GM23248 (cell line): ENCODE measurements at regions not wholly inside any gene's neighbourhood (a gene's known extent, or its start where the extent isn't known, plus 50 kb on each side); places are given as distances from the start of the nearest gene placed in this dataset.

Source experiments
- DNase-seq: peaks from one replicate; pipeline ENCODE4 v3.0.0-alpha.2; 2015
- H2AFZ ChIP-seq: fragments of 200-600 bp; sonication (generic); 2 replicates; pipeline ENCODE4 v1.6.1; 2016; ENCODE audit warnings: antibody characterized with exemption
- H3F3A ChIP-seq: fragments of 200-600 bp; sonication (generic); 2 replicates; pipeline ENCODE4 v1.6.1; 2016; ENCODE audit warnings: mild to moderate bottlenecking, antibody characterized with exemption, mixed run types; ENCODE audit not compliant: insufficient read depth
- H3K27ac ChIP-seq: fragments of 200-600 bp; sonication (generic); 2 replicates; pipeline ENCODE4 v1.5.1; 2016; ENCODE audit warnings: mild to moderate bottlenecking
- H3K27me3 ChIP-seq: fragments of 200-600 bp; sonication (generic); replicated peaks from 2 replicates; pipeline ENCODE4 v1.6.1; 2016; ENCODE audit warnings: mild to moderate bottlenecking; ENCODE audit not compliant: insufficient read depth
- H3K36me3 ChIP-seq: fragments of 200-600 bp; sonication (generic); 2 replicates; pipeline ENCODE4 v1.6.1; 2016; ENCODE audit warnings: low read depth, mild to moderate bottlenecking
- H3K4me1 ChIP-seq: fragments of 200-600 bp; sonication (generic); 2 replicates; pipeline ENCODE4 v1.6.1; 2016; ENCODE audit warnings: mild to moderate bottlenecking; ENCODE audit not compliant: insufficient read depth
- H3K4me2 ChIP-seq: fragments of 200-600 bp; sonication (generic); one replicate; pipeline ENCODE4 v1.6.1; 2016; ENCODE audit warnings: mild to moderate bottlenecking; ENCODE audit not compliant: unreplicated experiment
- H3K4me3 ChIP-seq: fragments of 200-600 bp; sonication (generic); 2 replicates; pipeline ENCODE4 v1.5.1; 2016; ENCODE audit warnings: mild to moderate bottlenecking
- H3K79me2 ChIP-seq: fragments of 200-600 bp; sonication (generic); 2 replicates; pipeline ENCODE4 v1.6.1; 2016; ENCODE audit warnings: mild to moderate bottlenecking; ENCODE audit not compliant: insufficient read depth
- H3K9ac ChIP-seq: fragments of 200-600 bp; sonication (generic); 2 replicates; pipeline ENCODE4 v1.6.1; 2016; ENCODE audit warnings: mild to moderate bottlenecking
- H3K9me2 ChIP-seq: fragments of 200-600 bp; sonication (generic); 2 replicates; pipeline ENCODE4 v1.6.1; 2016; ENCODE audit warnings: mixed run types, mild to moderate bottlenecking, moderate library complexity; ENCODE audit not compliant: insufficient read depth
- H3K9me3 ChIP-seq: fragments of 200-600 bp; sonication (generic); one replicate; pipeline ENCODE4 v1.6.1; 2017; ENCODE audit warnings: low read depth
- H4K20me1 ChIP-seq: fragments of 200-600 bp; sonication (generic); 2 replicates; pipeline ENCODE4 v1.6.0; 2016; ENCODE audit not compliant: insufficient read depth
- EZH2 ChIP-seq: fragments of 200-600 bp; sonication (generic); IDR thresholded peaks from 2 replicates; pipeline ENCODE4 v1.6.1; 2018; ENCODE audit warnings: antibody characterized with exemption, mild to moderate bottlenecking; ENCODE audit not compliant: insufficient read depth, poor library complexity, severe bottlenecking
- EZH2phosphoT487 ChIP-seq: fragments of 200-600 bp; sonication (generic); IDR thresholded peaks from 2 replicates; pipeline ENCODE4 v1.6.1; 2018; ENCODE audit warnings: antibody characterized with exemption, moderate library complexity, mild to moderate bottlenecking, low read depth; ENCODE audit not compliant: insufficient read depth
- WGBS, 2 experiments: methylation state at CpG; one replicate each; pipeline ENCODE4 v1.1.6; 2015 to 2017; ENCODE audit warnings: low lambda C conversion rate in 2 of 2, low coverage in 1 of 2; ENCODE audit errors: missing lambda C conversion rate in 2 of 2; 5-methylcytosine and 5-hydroxymethylcytosine counted together
- in situ Hi-C: fragments of 300-500 bp; cut with MboI; formaldehyde crosslinking; loops from 2 replicates; pipeline ENCODE4 v1.15.0; 2020

DNA sequence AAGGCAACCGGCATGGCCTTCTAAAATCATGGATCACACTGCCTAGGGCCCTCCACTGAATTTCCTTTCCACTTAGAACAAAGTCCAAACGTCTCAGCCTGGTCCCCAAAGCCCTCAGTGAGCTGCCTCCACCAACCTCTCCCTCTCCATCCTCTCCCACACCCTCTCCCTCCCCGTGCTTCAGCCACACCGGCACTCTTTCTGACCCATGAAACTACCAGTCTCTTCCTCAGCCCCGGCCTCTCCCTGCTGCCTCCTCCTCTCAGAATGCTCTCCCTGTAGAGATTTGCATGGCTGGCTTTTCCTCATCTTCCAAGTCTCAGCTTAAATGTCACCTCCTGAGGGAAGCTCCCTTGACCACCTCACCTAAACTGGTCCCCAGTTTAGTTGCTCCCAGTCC, 219.0 kb upstream of the ZMIZ1 start:
- Histone ChIP-seq H3K4me1 (peaks cover 8% of the 10 kb centered on the region), H3K9me2 (no peaks in the 10 kb centered on the region), H3K4me3 (no peak overlapping the region), H3K36me3 (no peaks in the 10 kb centered on the region), H3K9ac (no peak overlapping the region), H3K27me3 (no peaks in the 10 kb centered on the region), H3K4me2 (no peak overlapping the region), H3F3A (no peaks in the 10 kb centered on the region), H2AFZ (no peak overlapping the region), H3K27ac (no peak overlapping the region), H4K20me1 (no peaks in the 10 kb centered on the region), H3K9me3 (no peaks in the 10 kb centered on the region), H3K79me2 (no peaks in the 10 kb centered on the region)
- in situ Hi-C loops = no loop called here
- no peak for TF ChIP-seq EZH2
- TF ChIP-seq EZH2phosphoT487 = no peak
- WGBS, 2 experiments = 69 to 74% methylated on average over 5 of the region's 5 CpGs
- DNase-seq = no peak

DNA sequence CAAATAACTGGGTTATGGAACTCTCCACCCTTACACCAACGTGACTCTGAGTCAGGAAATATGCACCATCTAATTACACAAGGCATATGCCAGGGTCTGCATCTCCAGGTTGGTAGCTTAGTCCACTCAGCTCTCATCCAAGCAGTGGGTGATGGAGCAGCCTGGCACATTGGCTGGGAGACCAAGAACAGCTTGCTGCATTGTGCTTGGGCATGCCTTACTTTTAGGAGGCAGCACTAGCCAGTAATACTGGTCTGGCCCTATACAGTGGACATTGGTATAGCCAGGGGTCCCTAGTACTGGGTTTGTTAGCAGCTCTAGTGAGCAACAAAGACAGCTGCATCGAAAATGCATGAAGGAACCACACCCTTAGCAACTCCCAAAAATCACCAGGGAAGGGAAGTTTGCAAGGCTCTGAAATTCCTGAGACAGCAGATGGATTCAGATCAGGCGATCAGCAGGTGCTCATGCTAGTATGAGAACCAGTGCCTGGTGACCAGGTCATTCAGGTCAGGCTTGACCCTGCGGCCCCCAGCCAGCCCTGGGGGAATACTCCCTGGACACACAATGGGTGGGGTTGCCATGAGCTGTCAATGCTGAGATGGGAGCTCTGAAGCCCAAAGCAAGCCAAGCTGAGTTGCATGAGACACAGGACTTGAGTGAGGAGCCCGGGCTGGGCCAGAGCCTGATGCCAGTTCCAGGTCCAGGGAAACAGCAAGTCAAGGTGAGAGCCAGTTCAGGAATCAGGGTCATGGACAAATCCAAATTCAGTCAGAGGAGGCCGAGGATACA, 217.9 kb upstream of the ZMIZ1 start:
- in situ Hi-C loops = no loop called here
- no peaks in the 10 kb centered on the region for H3F3A ChIP-seq
- H3K27ac ChIP-seq = no peak overlapping the region
- no peak overlapping the region for H3K4me3 ChIP-seq
- no peak for DNase-seq
- H3K9me2 ChIP-seq = no peaks in the 10 kb centered on the region
- TF ChIP-seq EZH2 (no peak), EZH2phosphoT487 (no peak)
- 56 to 64% methylated on average over 5 to 6 of the region's 6 CpGs for WGBS, 2 experiments
- H2AFZ ChIP-seq = no peak overlapping the region
- H3K4me2 ChIP-seq = no peak overlapping the region
- H3K9ac ChIP-seq = no peak overlapping the region
- no peaks in the 10 kb centered on the region for H4K20me1 ChIP-seq
- H3K4me1 ChIP-seq = peaks cover 8% of the 10 kb centered on the region
- no peaks in the 10 kb centered on the region for H3K79me2 ChIP-seq
- no peaks in the 10 kb centered on the region for H3K27me3 ChIP-seq
- H3K36me3 ChIP-seq = no peaks in the 10 kb centered on the region
- no peaks in the 10 kb centered on the region for H3K9me3 ChIP-seq

DNA sequence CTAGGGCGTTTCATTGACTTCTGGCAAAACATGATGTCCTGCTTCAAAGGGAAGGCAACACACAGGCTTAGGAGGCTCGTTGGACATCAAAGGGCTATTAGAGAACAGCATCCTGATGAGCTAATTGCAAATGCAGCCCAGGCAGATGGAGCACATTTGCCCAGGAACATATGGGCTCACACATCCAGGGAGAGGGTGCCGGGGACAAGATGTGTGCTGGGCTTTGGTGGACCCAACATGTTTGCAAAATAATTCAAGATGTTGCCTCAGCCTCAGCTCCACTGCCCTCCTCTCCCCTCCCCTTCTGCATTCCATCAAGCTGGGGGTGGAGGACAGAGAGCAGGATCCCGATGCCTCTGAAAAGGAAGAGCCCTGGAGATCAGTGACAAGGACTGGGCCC, 217.1 kb upstream of the ZMIZ1 start:
- WGBS, 2 experiments = 26 to 35% methylated on average over 4 of the region's 4 CpGs
- peak; percentile 37 for DNase-seq
- Histone ChIP-seq H3F3A (no peaks in the 10 kb centered on the region), H3K36me3 (no peaks in the 10 kb centered on the region), H2AFZ (0 out of 2 replicates have a peak overlapping the region, but pooled peaks have one; percentile 36), H3K9me2 (no peaks in the 10 kb centered on the region), H3K27ac (no peak overlapping the region), H3K79me2 (no peaks in the 10 kb centered on the region), H3K4me3 (no peak overlapping the region), H3K4me1 (peaks cover 8% of the 10 kb centered on the region), H4K20me1 (no peaks in the 10 kb centered on the region), H3K4me2 (no peak overlapping the region), H3K9me3 (no peaks in the 10 kb centered on the region), H3K27me3 (no peaks in the 10 kb centered on the region), H3K9ac (no peak overlapping the region)
- TF ChIP-seq EZH2 = no peak
- TF ChIP-seq EZH2phosphoT487 = no peak
- in situ Hi-C loops = no loop called here

DNA sequence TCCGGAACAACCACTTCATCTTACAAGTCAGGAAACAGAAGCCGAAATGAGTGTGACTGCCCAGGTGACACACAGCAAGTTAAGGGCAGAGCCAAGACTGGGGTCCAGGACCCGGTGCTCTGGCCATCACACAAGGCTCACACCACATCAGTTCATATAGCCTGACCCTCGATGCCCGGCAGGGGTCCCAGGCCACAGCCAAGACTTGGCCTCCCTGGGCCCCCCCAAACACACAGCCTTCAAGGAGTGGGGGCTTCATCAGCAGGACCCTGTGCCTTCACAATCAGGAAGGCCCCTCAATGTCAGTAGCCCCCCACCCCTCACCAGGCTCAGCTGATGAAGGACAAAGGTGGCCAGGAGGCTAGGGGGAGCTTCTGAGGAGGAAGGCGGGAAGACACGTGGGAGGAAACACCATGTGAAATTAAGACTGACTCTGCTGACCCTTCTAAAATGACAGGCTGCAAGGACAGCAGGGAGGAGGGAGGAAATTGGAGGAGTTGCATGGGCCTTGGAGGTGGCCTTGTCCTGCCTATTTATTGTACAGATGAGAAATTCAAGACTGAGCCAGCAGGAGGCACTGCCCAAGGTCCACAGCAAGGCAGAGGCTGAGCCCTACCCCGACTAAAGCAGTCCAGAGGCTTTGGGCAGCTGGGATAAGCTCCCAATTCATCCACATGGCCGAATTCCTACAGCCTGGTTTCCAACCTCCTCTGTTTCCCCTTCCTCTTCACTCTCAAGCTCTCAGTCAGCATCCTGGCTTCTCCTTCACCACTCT, 216.1 kb upstream of the ZMIZ1 start:
- H3K4me2 ChIP-seq = no peak overlapping the region
- no peak overlapping the region for H3K9ac ChIP-seq
- peaks cover 8% of the 10 kb centered on the region for H3K4me1 ChIP-seq
- no peaks in the 10 kb centered on the region for H3K79me2 ChIP-seq
- WGBS, 2 experiments = 89 to 91% methylated on average over 9 of the region's 9 CpGs
- no peaks in the 10 kb centered on the region for H3F3A ChIP-seq
- in situ Hi-C loops = no loop called here
- H3K36me3 ChIP-seq = no peaks in the 10 kb centered on the region
- TF ChIP-seq EZH2phosphoT487 (no peak), EZH2 (no peak)
- H3K9me3 ChIP-seq = no peaks in the 10 kb centered on the region
- no peak overlapping the region for H2AFZ ChIP-seq
- no peak overlapping the region for H3K4me3 ChIP-seq
- H3K27me3 ChIP-seq = 0 out of 2 replicates have a peak, but pooled peaks cover 1% of the 10 kb centered on the region
- DNase-seq = peak; percentile 29
- no peaks in the 10 kb centered on the region for H3K9me2 ChIP-seq
- no peak overlapping the region for H3K27ac ChIP-seq
- H4K20me1 ChIP-seq = no peaks in the 10 kb centered on the region
